Muscle of leg (tissue), 3 donors: ENCODE measurements at regions not wholly inside any gene's neighbourhood (a gene's known extent, or its start where the extent isn't known, plus 50 kb on each side); places are given as distances from the start of the nearest gene placed in this dataset.
"Not testable (repeated sequence)": the region's sequence is repeated elsewhere in the genome, so short reads cannot be mapped to it uniquely, and the experiment has no call there.

ENCODE experiments used
- DNase-seq: peaks from one replicate; pipeline ENCODE4 v3.0.0; 2013
- H3K27ac ChIP-seq: one replicate; pipeline ENCODE4 v1.5.1; 2013; ENCODE audit warnings: mild to moderate bottlenecking, low read length, control low read depth
- H3K27me3 ChIP-seq: one replicate; pipeline ENCODE4 v1.6.1; 2013; ENCODE audit warnings: low read length; ENCODE audit not compliant: control insufficient read depth, insufficient read depth
- H3K36me3 ChIP-seq: one replicate; pipeline ENCODE4 v1.6.1; 2013; ENCODE audit warnings: low read length; ENCODE audit not compliant: control insufficient read depth, insufficient read depth
- H3K4me1 ChIP-seq: one replicate; pipeline ENCODE4 v1.6.1; 2013; ENCODE audit warnings: low read length; ENCODE audit not compliant: control insufficient read depth, insufficient read depth
- H3K4me3 ChIP-seq: one replicate; pipeline ENCODE4 v1.5.1; 2013; ENCODE audit warnings: low read length, control low read depth
- H3K9me3 ChIP-seq: replicated peaks from 2 replicates; pipeline ENCODE4 v1.6.1; 2013; ENCODE audit warnings: low read depth, low read length; ENCODE audit not compliant: control insufficient read depth
- WGBS: methylation state at CpG from one replicate; pipeline ENCODE4 v1.1.5; 2013; ENCODE audit warnings: missing lambda C conversion rate; ENCODE audit not compliant: insufficient coverage; 5-methylcytosine and 5-hydroxymethylcytosine counted together

DNA sequence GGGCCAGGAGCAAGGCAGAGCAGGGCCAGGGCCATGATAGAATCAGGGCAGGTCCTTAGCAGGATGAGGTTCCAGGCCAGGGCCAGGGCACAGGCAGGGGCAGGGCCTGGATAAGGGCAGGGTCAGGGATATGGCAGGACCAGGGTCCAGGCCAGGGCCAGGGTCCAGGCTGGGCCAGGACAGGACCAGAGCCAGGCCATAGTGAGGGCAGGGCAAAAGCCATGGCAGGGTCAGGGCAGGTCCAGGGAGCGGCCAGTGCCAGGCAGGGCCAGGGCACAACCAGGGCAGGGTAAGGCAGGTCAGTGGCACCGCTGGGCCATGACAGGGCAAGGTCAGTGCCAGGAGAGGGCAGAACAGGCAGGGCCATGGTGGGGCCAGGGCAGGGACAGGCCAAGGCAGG, 152.2 kb downstream of the LIPI start:
- Histone ChIP-seq H3K4me1 (no peaks in the 10 kb centered on the region), H3K36me3 (no peaks in the 10 kb centered on the region), H3K4me3 (no peak overlapping the region), H3K27me3 (no peaks in the 10 kb centered on the region), H3K27ac (no peak overlapping the region), H3K9me3 (peaks cover 21% of the 10 kb centered on the region)
- no peak for DNase-seq
- 92% methylated on average over 2 of the region's 2 CpGs for WGBS

GRCh38 chr21:14057841-14058481, 152.8 kb downstream of the LIPI start:
- H3K4me1 ChIP-seq, H3K27ac ChIP-seq, H3K27me3 ChIP-seq, H3K36me3 ChIP-seq, DNase-seq, H3K4me3 ChIP-seq: not testable (repeated sequence)
- peaks cover 20% of the 10 kb centered on the region for H3K9me3 ChIP-seq
- whole genome bisulfite sequencing = 93% methylated on average over 6 of the region's 10 CpGs

- H3K9me3 ChIP-seq = peaks cover 18% of the 10 kb centered on the region
- no peak for DNase-seq
- WGBS = 84% methylated on average over 4 of the region's 4 CpGs
- H3K27me3 ChIP-seq = no peaks in the 10 kb centered on the region
- no peaks in the 10 kb centered on the region for H3K4me1 ChIP-seq
- H3K36me3 ChIP-seq = no peaks in the 10 kb centered on the region
- no peak overlapping the region for H3K27ac ChIP-seq
- no peak overlapping the region for H3K4me3 ChIP-seq
These were observed 153.4 kb downstream of the LIPI start for GRCh38 chr21:14057313-14057712.

DNA sequence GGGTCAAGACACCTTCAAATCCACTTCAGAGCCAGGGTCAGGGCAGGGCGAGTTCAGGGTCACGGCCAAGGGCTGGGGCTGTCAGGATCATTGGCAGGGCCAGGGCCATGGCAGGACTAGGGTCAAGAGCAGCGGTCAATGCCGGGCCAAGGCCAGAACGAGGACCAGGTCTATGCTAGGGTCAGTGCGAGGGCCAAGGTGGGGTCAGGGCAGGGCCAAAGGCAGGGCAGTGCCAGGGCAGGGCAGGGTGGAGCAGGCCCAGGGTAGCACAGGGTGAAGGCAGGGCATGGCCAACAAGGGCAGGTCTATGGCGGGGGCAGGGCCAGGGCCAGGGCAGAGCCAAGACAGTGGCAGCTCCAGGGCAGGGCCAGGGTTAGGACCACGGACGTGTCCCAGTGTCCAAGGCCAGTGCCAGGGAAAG, 154.0 kb downstream of the LIPI start:
- no peak overlapping the region for H3K27ac ChIP-seq
- DNase-seq = no peak

GRCh38 chr21:14055746-14056515, 154.8 kb downstream of the LIPI start:
- H3K36me3 ChIP-seq, H3K4me3 ChIP-seq, H3K27ac ChIP-seq, H3K4me1 ChIP-seq, H3K27me3 ChIP-seq, DNase-seq: not testable (repeated sequence)
- 94% methylated on average over 6 of the region's 6 CpGs for WGBS
- H3K9me3 ChIP-seq = peaks cover 15% of the 10 kb centered on the region

More for the DNA sequence above, 154.0 kb downstream of the LIPI start:
- Histone ChIP-seq H3K4me1 (no peaks in the 10 kb centered on the region), H3K9me3 (peaks cover 15% of the 10 kb centered on the region), H3K27me3 (no peaks in the 10 kb centered on the region), H3K4me3 (no peak overlapping the region), H3K36me3 (no peaks in the 10 kb centered on the region)
- 95% methylated on average over 9 of the region's 9 CpGs for WGBS

GRCh38 chr21:14054682-14055081, 156.1 kb downstream of the LIPI start:
- 97% methylated on average over 3 of the region's 3 CpGs for WGBS
- no peak overlapping the region for H3K27ac ChIP-seq
- DNase-seq = no peak

DNA sequence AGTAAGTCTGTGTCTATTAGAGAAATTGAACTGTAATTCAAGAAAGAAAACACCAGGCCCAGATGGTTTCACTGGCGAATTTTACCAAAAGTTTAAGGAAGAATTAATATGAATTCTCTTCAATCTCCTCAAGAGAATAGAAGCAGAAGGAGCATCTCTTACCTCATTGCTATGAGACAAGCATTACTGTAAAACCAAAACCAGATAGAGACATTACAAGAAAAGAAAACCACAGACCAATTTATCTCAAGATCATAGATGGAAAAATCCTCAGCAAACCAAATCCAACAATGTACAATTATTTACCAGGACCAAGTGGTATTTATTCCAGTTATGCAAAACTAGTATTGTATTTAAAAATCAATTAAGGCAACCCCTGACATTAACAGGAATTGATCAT, 160.6 kb downstream of the LIPI start:
- Histone ChIP-seq H3K27me3 (no peaks in the 10 kb centered on the region), H3K4me3 (no peak overlapping the region), H3K4me1 (no peaks in the 10 kb centered on the region), H3K27ac (no peak overlapping the region), H3K9me3 (peaks cover 3% of the 10 kb centered on the region), H3K36me3 (no peaks in the 10 kb centered on the region)
- WGBS = no CpG with 5 or more reads among the region's 1 CpG
- DNase-seq = no peak

More at GRCh38 chr21:14054682-14055081, 156.1 kb downstream of the LIPI start:
- Histone ChIP-seq H3K36me3 (no peaks in the 10 kb centered on the region), H3K4me1 (no peaks in the 10 kb centered on the region), H3K4me3 (no peak overlapping the region), H3K9me3 (peaks cover 15% of the 10 kb centered on the region), H3K27me3 (no peaks in the 10 kb centered on the region)

- no peaks in the 10 kb centered on the region for H3K36me3 ChIP-seq
- no peaks in the 10 kb centered on the region for H3K27me3 ChIP-seq
- H3K4me1 ChIP-seq = no peaks in the 10 kb centered on the region
- DNase-seq = no peak
- no peak overlapping the region for H3K4me3 ChIP-seq
- H3K27ac ChIP-seq = no peak overlapping the region
- peaks cover 2% of the 10 kb centered on the region for H3K9me3 ChIP-seq
These were observed 164.4 kb downstream of the LIPI start for GRCh38 chr21:14046401-14046800.

DNA sequence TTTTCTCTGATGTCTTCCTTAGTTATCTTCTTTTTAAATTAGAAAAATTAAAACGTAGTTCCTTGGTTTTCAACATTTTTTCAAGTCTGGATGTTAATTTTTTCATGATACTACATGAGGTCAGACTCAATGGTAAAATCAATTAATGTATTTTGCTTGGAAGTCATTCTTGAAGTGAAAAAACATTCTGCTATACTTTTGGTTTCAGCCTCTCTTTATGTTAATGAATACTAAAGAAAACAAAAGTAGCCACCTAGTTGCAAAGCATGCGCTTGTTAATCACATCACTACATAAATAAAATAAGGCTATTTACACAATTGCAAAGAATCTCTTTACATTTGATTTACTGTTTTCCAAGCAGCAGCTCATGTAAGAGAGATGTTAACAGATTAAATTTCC, 170.4 kb downstream of the LIPI start:
- no CpG with 5 or more reads among the region's 2 CpGs for WGBS
- no peak overlapping the region for H3K27ac ChIP-seq

GRCh38 chr21:14028619-14029018, 182.1 kb downstream of the LIPI start:
- H3K4me3 ChIP-seq, H3K36me3 ChIP-seq, H3K27me3 ChIP-seq, H3K9me3 ChIP-seq, H3K27ac ChIP-seq, H3K4me1 ChIP-seq: not testable (repeated sequence)
- DNase-seq = peak; percentile 1
- 43% methylated on average over 1 of the region's 2 CpGs for WGBS

More for the DNA sequence above, 170.4 kb downstream of the LIPI start:
- H3K27me3 ChIP-seq = no peaks in the 10 kb centered on the region
- H3K4me1 ChIP-seq = no peaks in the 10 kb centered on the region
- no peaks in the 10 kb centered on the region for H3K36me3 ChIP-seq
- H3K9me3 ChIP-seq = peaks cover 2% of the 10 kb centered on the region
- no peak overlapping the region for H3K4me3 ChIP-seq
- DNase-seq = no peak
